WI38 (cell line): ENCODE measurements at regions not wholly inside any gene's neighbourhood (a gene's known extent, or its start where the extent isn't known, plus 50 kb on each side); places are given as distances from the start of the nearest gene placed in this dataset.

Source experiments
- H3K4me3 ChIP-seq: 2 replicates; pipeline ENCODE4 v1.5.1; 2011; ENCODE audit warnings: low read depth, mild to moderate bottlenecking, control low read depth, low read length
- CTCF ChIP-seq: IDR thresholded peaks from 2 replicates; pipeline ENCODE4 v1.5.1; 2012; ENCODE audit warnings: low read depth, mild to moderate bottlenecking, control low read depth, low read length

- no peak for TF ChIP-seq CTCF
- H3K4me3 ChIP-seq = no peak overlapping the region
Measured at GRCh38 chr22:49091451-49091850, 736.2 kb downstream of the BRD1 start.

DNA sequence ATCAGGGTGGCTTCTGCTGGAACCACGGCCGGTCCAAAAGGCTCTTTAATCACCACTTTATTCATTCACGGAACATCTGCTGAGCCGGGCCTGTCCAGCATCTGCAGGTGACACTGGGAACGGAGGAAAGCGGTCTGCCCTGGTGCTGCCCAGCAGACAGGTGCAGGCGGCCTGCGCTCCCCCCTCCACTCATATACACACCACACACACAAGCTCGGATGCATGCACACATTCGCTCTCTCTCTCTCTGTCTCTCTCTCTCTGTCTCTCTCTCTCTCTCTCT is 736.9 kb downstream of the BRD1 start:
- no peak overlapping the region for H3K4me3 ChIP-seq
- no peak for TF ChIP-seq CTCF

DNA sequence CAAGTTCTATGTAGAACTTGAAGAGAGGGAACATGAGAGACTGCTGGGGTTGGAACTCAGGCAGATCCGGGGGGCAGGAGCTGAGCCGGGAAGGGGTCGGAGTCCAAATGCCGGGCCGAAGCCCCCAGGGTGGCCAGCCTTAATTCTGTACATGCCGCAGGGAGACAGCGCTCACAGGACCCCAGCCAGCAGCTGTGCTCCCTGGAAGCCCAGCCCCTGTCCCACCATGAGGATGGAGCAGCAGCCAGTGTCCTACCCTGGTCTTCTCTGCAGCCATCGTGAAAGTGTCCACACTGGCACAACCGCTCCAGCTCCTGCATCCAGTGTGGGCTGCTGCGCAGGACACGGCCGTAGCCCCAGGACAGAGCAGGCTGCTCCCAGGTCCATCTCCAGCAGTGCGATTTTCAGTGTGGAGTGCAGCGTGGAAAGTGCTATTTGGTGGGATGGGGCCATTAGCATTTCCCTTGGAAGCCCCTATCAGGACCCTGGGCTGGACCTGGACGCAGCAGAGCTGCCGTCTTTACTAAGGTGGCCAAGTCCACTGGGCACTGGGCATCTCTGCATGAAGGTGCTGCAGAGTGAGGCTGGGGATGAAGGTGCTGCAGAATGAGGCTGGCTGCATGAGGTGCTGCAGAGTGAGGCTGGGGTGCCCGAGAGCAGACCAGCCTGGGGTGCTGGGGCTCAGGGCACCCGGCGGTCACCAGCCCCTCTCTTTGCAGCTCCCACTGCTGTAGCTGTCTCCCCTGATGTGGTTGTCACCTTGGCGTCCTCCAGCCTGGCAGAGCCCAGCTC is 737.4 kb downstream of the BRD1 start:
- no peak for TF ChIP-seq CTCF
- H3K4me3 ChIP-seq = no peak overlapping the region

DNA sequence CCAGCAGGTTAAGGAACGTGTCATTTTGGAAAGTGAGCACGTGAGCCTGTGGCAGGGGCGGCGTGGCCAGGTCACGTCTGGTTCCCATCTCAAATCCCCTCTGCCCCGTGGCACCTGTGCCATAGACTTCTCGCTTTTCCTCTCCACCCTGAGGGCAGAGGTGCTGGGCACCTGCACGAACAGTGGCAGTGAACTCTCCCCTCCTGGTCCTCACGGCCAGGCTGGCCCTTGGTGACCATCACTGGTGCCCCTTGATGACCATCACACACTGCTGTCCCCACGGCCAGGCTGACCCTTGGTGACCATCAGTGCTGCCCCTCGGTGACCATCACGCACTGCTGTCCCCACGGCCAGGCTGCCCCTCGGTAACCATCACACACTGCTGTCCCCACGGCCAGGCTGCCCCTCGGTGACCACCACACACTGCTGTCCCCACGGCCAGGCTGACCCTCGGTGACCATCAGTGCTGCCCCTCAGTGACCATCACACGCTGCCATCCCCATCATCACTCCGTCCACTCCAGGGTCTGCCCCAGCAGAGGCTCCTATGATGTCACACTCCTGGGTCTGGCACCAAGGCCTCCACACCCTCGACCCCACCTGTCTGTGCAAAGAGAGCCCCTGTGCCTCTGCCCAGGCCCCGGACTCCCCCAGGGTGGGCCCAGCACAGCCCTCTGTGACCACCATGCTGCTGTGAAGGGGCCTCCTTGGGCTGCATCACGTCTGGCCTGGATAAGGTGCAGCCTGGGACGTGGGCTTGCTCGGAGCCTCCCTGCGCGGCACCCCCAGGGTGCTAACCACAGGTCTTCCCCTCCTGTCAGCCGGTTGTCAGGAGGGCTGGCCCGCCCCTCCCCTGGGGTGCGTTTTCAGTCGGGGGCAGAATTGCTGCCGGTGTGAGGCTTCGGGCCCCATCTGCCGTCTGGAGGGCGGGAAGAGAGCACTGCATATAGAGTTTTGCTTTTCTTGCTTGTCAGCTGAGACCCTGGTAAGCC is 738.6 kb downstream of the BRD1 start:
- no peak overlapping the region for H3K4me3 ChIP-seq
- TF ChIP-seq CTCF = no peak

GRCh38 chr22:49087716-49088601 is 739.7 kb downstream of the BRD1 start:
- H3K4me3 ChIP-seq = no peak overlapping the region
- TF ChIP-seq CTCF = no peak

- no peak for TF ChIP-seq CTCF
- no peak overlapping the region for H3K4me3 ChIP-seq
Measured at GRCh38 chr22:49087198-49087597, 740.5 kb downstream of the BRD1 start.
